SK-N-SH (cell line): ENCODE measurements at regions not wholly inside any gene's neighbourhood (a gene's known extent, or its start where the extent isn't known, plus 50 kb on each side); places are given as distances from the start of the nearest gene placed in this dataset.

Experiments used
- CHD2 ChIP-seq: fragments of 150-350 bp; IDR thresholded peaks from 2 replicates; pipeline ENCODE4 v1.6.1; 2018; ENCODE audit warnings: low read length; ENCODE audit not compliant: partially characterized antibody
- ELF1 ChIP-seq: IDR thresholded peaks from 2 replicates; pipeline ENCODE4 v1.4.0; 2012
- EP300 ChIP-seq, 2 experiments: IDR thresholded peaks; 2 replicates each; pipeline versions ENCODE4 v1.4.0 to v1.6.1; 2012; ENCODE audit warnings: borderline replicate concordance in 1 of 2, low read depth in 1 of 2, low read length in 1 of 2
- EZH2phosphoT487 ChIP-seq: fragments of 200-600 bp; sonication (generic); IDR thresholded peaks from 2 replicates; pipeline ENCODE4 v1.6.1; 2017; ENCODE audit warnings: low read depth, mixed run types, mild to moderate bottlenecking, antibody characterized with exemption, moderate library complexity, borderline replicate concordance
- FOXJ3 ChIP-seq: sonication (generic); formaldehyde crosslinking; IDR thresholded peaks from 2 replicates; pipeline ENCODE4 v1.5.1; 2020; ENCODE audit warnings: mild to moderate bottlenecking, missing genetic modification reagents
- GATA2 ChIP-seq: sonication (generic); formaldehyde crosslinking; IDR thresholded peaks from 2 replicates; pipeline ENCODE4 v1.5.0; 2020; ENCODE audit warnings: mild to moderate bottlenecking, missing genetic modification reagents
- MXI1 ChIP-seq: IDR thresholded peaks from 2 replicates; pipeline ENCODE4 v1.6.1; 2012; ENCODE audit warnings: mild to moderate bottlenecking, low read depth, low read length, improper control_type of control experiment
- POLR2AphosphoS5 ChIP-seq: IDR thresholded peaks from 2 replicates; pipeline ENCODE4 v1.6.1; 2012; ENCODE audit warnings: low read depth, low read length
- RCOR1 ChIP-seq: fragments of 150-350 bp; IDR thresholded peaks from 2 replicates; pipeline ENCODE4 v1.6.1; 2017; ENCODE audit warnings: antibody characterized with exemption, low read length
- TAF1 ChIP-seq: IDR thresholded peaks from 2 replicates; pipeline ENCODE4 v1.6.1; 2012; ENCODE audit warnings: low read depth, mild to moderate bottlenecking, low read length, moderate library complexity, borderline replicate concordance
- TF ChIP-seq, protein P1 (sequence below): IDR thresholded peaks from 2 replicates; pipeline ENCODE4 v1.4.0; 2012; ENCODE audit warnings: low read depth, borderline replicate concordance
- TF ChIP-seq, protein P2 (sequence below): fragments of 200-600 bp; sonication (generic); IDR thresholded peaks from 2 replicates; pipeline ENCODE4 v1.6.1; 2017; ENCODE audit warnings: antibody characterized with exemption, mild to moderate bottlenecking, moderate library complexity
- TF ChIP-seq, protein P3 (sequence below): IDR thresholded peaks from 2 replicates; pipeline ENCODE4 v1.4.0; 2012; ENCODE audit warnings: low read depth, borderline replicate concordance
- TF ChIP-seq, protein P4 (sequence below): fragments of 150-350 bp; IDR thresholded peaks from 2 replicates; pipeline ENCODE4 v1.6.1; 2017; ENCODE audit warnings: antibody characterized with exemption, low read length, low read depth, borderline replicate concordance

DNA sequence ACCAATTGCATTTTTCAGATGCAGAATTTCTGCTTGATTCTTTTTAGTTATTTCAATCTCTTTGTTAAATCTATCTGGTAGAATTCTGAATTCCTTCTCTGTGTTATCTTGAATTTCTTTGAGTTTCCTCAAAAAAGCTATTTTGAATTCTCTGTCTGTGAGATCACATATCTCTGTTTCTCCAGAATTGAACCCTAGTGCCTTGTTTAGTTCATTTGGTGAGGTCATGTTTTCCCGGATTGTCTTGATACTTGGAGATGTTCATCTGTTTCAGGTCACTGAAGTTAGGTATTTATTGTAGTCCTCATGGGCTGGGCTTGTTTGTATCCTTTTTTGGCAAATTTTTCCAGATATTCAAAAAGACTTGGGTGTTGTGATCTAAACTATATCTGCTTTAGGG is 202.9 kb upstream of the SERP2 start:
- TF ChIP-seq, protein P1, sequence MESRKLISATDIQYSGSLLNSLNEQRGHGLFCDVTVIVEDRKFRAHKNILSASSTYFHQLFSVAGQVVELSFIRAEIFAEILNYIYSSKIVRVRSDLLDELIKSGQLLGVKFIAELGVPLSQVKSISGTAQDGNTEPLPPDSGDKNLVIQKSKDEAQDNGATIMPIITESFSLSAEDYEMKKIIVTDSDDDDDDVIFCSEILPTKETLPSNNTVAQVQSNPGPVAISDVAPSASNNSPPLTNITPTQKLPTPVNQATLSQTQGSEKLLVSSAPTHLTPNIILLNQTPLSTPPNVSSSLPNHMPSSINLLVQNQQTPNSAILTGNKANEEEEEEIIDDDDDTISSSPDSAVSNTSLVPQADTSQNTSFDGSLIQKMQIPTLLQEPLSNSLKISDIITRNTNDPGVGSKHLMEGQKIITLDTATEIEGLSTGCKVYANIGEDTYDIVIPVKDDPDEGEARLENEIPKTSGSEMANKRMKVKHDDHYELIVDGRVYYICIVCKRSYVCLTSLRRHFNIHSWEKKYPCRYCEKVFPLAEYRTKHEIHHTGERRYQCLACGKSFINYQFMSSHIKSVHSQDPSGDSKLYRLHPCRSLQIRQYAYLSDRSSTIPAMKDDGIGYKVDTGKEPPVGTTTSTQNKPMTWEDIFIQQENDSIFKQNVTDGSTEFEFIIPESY, result no peak
- TF ChIP-seq, protein P2, sequence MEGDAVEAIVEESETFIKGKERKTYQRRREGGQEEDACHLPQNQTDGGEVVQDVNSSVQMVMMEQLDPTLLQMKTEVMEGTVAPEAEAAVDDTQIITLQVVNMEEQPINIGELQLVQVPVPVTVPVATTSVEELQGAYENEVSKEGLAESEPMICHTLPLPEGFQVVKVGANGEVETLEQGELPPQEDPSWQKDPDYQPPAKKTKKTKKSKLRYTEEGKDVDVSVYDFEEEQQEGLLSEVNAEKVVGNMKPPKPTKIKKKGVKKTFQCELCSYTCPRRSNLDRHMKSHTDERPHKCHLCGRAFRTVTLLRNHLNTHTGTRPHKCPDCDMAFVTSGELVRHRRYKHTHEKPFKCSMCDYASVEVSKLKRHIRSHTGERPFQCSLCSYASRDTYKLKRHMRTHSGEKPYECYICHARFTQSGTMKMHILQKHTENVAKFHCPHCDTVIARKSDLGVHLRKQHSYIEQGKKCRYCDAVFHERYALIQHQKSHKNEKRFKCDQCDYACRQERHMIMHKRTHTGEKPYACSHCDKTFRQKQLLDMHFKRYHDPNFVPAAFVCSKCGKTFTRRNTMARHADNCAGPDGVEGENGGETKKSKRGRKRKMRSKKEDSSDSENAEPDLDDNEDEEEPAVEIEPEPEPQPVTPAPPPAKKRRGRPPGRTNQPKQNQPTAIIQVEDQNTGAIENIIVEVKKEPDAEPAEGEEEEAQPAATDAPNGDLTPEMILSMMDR, result no peak
- TF ChIP-seq GATA2 (CRISPR knock-in tag) (no peak), FOXJ3 (CRISPR knock-in tag) (no peak), EP300 (IDR thresholded peaks at IDR 0.05; ENCODE audit: borderline replicate concordance in 1 of 2, low read depth in 1 of 2, low read length in 1 of 2) (no peak), EZH2phosphoT487 (no peak), RCOR1 (no peak), MXI1 (no peak), TAF1 (no peak), POLR2AphosphoS5 (no peak), ELF1 (no peak), CHD2 (no peak)
- TF ChIP-seq, protein P3, sequence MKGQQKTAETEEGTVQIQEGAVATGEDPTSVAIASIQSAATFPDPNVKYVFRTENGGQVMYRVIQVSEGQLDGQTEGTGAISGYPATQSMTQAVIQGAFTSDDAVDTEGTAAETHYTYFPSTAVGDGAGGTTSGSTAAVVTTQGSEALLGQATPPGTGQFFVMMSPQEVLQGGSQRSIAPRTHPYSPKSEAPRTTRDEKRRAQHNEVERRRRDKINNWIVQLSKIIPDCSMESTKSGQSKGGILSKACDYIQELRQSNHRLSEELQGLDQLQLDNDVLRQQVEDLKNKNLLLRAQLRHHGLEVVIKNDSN, result no peak
- TF ChIP-seq, protein P4, sequence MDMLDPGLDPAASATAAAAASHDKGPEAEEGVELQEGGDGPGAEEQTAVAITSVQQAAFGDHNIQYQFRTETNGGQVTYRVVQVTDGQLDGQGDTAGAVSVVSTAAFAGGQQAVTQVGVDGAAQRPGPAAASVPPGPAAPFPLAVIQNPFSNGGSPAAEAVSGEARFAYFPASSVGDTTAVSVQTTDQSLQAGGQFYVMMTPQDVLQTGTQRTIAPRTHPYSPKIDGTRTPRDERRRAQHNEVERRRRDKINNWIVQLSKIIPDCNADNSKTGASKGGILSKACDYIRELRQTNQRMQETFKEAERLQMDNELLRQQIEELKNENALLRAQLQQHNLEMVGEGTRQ, result no peak
